Sigmoid colon (tissue), 6 donors: ENCODE measurements at regions not wholly inside any gene's neighbourhood (a gene's known extent, or its start where the extent isn't known, plus 50 kb on each side); places are given as distances from the start of the nearest gene placed in this dataset.

Experiments
- DNase-seq: peaks from one replicate; pipeline ENCODE4 v3.0.0-alpha.2; 2019
- H3K27ac ChIP-seq, 4 donors: fragments of 200-600 bp; sonication (generic); one replicate each; pipeline ENCODE4 v1.5.1; 2016 to 2019; ENCODE audit warnings: mild to moderate bottlenecking in 1 of 4
- H3K27me3 ChIP-seq, 3 donors: fragments of 200-600 bp; sonication (generic); one replicate each; pipeline ENCODE4 v1.5.1; 2019; ENCODE audit warnings: mild to moderate bottlenecking in 1 of 3
- H3K36me3 ChIP-seq, 4 donors: fragments of 200-600 bp; sonication (generic); one replicate each; pipeline ENCODE4 v1.5.1; 2016 to 2019
- H3K4me1 ChIP-seq, 4 donors: fragments of 200-600 bp; sonication (generic); one replicate each; pipeline ENCODE4 v1.5.1; 2017 to 2019
- H3K4me3 ChIP-seq, 4 donors: fragments of 200-600 bp; sonication (generic); one replicate each; pipeline ENCODE4 v1.5.1; 2017 to 2019; ENCODE audit warnings: mild to moderate bottlenecking in 2 of 4, moderate library complexity in 1 of 4
- H3K9me3 ChIP-seq, 4 donors: fragments of 200-600 bp in 3 of 4; sonication (generic) in 3 of 4; one replicate each; pipeline versions ENCODE4 v1.5.1 to v1.6.1; 2013 to 2019
- EP300 ChIP-seq, 4 donors: sonication (generic); formaldehyde crosslinking; IDR thresholded peaks; one replicate each; pipeline ENCODE4 v1.6.1; 2017; ENCODE audit warnings: antibody characterized with exemption in 4 of 4
- POLR2A ChIP-seq, 2 donors: fragments of 450-650 bp; IDR thresholded peaks; one replicate each; pipeline ENCODE4 v1.6.1; 2016; ENCODE audit warnings: antibody characterized with exemption in 2 of 2, mild to moderate bottlenecking in 2 of 2, moderate library complexity in 2 of 2
- POLR2AphosphoS5 ChIP-seq, 4 donors: sonication (generic); formaldehyde crosslinking; IDR thresholded peaks; one replicate each; pipeline ENCODE4 v1.6.1; 2017; ENCODE audit warnings: antibody characterized with exemption in 4 of 4
- WGBS, 2 donors: extraction: QIAGEN DNeasy Blood & Tissue Kit; methylation state at CpG; one replicate each; pipeline ENCODE4 v1.1.7; 2013; 5-methylcytosine and 5-hydroxymethylcytosine counted together
- intact Hi-C: fragments of 100-400 bp; cut with DNase I; formaldehyde crosslinking; loops from one replicate; pipeline ENCODE4 v1.15.1; 2023
- TF ChIP-seq, protein P1 (sequence below), 4 experiments: fragments of 450-650 bp in 3 of 4; fragments of 200-600 bp in 1 of 4; IDR thresholded peaks; one replicate each; pipeline ENCODE4 v1.5.1; 2016 to 2019; ENCODE audit warnings: antibody characterized with exemption in 4 of 4, mild to moderate bottlenecking in 3 of 4, moderate library complexity in 2 of 4
- donor health status: healthy with polysubstance abuse.
- donor health status: healthy.

DNA sequence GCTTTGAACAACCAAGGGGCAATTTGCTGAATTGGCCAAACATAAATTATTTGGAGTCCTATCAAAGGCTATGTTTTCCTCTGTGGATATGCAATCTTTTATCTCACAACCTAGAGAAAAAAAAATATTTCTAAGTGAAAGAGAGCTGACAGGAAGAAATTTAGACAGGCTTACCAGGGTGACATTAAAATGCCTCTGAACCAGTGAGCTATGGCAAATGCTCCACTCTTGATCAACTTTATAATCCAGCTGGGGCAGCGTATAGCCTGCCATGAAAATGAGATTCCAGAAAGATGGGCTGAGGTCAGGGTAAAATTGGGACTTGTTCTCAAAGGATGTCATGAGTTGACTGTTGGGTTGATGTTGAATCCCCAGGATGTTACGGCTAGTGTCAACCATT is 399.3 kb upstream of the TRPC7 start:
- Histone ChIP-seq H3K36me3 (no peaks in the 10 kb centered on the region), H3K9me3 (no peaks in the 10 kb centered on the region), H3K4me3 (no peak overlapping the region), H3K4me1 (no peaks in the 10 kb centered on the region), H3K27ac (no peak overlapping the region), H3K27me3 (no peaks in the 10 kb centered on the region)
- 84 to 87% methylated on average over 2 of the region's 2 CpGs for WGBS, 2 donors
- no peak for DNase-seq
- TF ChIP-seq EP300 (IDR thresholded peaks at IDR 0.05) (no peak), POLR2AphosphoS5 (IDR thresholded peaks at IDR 0.05) (no peak), POLR2A (IDR thresholded peaks at IDR 0.05) (no peak)
- TF ChIP-seq, protein P1, sequence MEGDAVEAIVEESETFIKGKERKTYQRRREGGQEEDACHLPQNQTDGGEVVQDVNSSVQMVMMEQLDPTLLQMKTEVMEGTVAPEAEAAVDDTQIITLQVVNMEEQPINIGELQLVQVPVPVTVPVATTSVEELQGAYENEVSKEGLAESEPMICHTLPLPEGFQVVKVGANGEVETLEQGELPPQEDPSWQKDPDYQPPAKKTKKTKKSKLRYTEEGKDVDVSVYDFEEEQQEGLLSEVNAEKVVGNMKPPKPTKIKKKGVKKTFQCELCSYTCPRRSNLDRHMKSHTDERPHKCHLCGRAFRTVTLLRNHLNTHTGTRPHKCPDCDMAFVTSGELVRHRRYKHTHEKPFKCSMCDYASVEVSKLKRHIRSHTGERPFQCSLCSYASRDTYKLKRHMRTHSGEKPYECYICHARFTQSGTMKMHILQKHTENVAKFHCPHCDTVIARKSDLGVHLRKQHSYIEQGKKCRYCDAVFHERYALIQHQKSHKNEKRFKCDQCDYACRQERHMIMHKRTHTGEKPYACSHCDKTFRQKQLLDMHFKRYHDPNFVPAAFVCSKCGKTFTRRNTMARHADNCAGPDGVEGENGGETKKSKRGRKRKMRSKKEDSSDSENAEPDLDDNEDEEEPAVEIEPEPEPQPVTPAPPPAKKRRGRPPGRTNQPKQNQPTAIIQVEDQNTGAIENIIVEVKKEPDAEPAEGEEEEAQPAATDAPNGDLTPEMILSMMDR (IDR thresholded peaks at IDR 0.05): no peak
- intact Hi-C loops: no loop called here

DNA sequence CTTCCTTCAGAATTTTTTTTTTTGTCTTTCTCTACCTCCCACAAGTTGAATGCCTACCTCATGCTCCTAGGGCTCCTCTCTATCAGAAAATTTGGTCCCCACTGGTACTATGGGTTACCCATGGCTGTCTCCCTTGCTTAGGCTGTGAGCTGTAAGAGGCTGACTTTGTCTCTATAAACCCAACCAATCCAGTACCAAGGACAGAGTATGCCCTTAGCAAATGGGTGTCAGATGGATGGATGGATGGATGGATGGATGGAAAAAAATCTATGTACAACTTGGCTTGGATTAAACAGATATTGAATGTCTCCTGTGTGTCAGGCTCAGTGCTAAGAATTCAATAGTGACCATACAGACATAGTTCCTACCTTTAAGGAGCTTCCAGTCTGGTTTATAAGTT is 398.2 kb upstream of the TRPC7 start:
- intact Hi-C loops: no loop called here
- TF ChIP-seq EP300 (IDR thresholded peaks at IDR 0.05): no peak
- TF ChIP-seq, protein P1 (IDR thresholded peaks at IDR 0.05): no peak
- TF ChIP-seq POLR2A (IDR thresholded peaks at IDR 0.05): no peak
- TF ChIP-seq POLR2AphosphoS5 (IDR thresholded peaks at IDR 0.05): no peak
- DNase-seq: no peak
- no peak overlapping the region for H3K4me3 ChIP-seq
- H3K9me3 ChIP-seq: no peaks in the 10 kb centered on the region
- no peak overlapping the region for H3K27ac ChIP-seq
- H3K36me3 ChIP-seq: no peaks in the 10 kb centered on the region
- no peaks in the 10 kb centered on the region for H3K4me1 ChIP-seq
- no peaks in the 10 kb centered on the region for H3K27me3 ChIP-seq

DNA sequence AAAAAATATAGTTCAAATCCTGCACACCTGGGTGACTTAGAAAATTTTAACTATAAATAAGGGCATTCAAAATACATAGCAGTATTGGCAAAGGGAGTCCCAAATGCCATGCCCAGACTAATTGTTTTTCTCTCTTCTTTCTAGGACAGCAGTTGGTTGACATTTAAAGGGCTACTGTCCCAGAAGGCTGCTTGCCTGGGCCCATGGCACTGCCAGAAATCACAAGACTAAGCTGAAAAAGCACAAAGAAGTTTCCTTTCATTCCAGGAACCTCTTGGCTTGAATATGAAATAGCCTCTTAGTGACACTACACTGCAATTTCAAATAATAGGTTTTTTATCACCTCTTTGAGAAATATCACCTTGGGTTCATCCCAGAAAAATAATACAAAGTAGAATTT is 388.9 kb upstream of the TRPC7 start:
- no peaks in the 10 kb centered on the region for H3K9me3 ChIP-seq
- H3K4me3 ChIP-seq: no peak overlapping the region
- no peaks in the 10 kb centered on the region for H3K36me3 ChIP-seq
- intact Hi-C loops: no loop called here
- H3K4me1 ChIP-seq: no peaks in the 10 kb centered on the region
- TF ChIP-seq POLR2AphosphoS5 (IDR thresholded peaks at IDR 0.05): no peak
- TF ChIP-seq, protein P1 (IDR thresholded peaks at IDR 0.05): no peak
- TF ChIP-seq POLR2A (IDR thresholded peaks at IDR 0.05): no peak
- TF ChIP-seq EP300 (IDR thresholded peaks at IDR 0.05): no peak
- H3K27ac ChIP-seq: no peak overlapping the region
- no peaks in the 10 kb centered on the region for H3K27me3 ChIP-seq
- no peak for DNase-seq

DNA sequence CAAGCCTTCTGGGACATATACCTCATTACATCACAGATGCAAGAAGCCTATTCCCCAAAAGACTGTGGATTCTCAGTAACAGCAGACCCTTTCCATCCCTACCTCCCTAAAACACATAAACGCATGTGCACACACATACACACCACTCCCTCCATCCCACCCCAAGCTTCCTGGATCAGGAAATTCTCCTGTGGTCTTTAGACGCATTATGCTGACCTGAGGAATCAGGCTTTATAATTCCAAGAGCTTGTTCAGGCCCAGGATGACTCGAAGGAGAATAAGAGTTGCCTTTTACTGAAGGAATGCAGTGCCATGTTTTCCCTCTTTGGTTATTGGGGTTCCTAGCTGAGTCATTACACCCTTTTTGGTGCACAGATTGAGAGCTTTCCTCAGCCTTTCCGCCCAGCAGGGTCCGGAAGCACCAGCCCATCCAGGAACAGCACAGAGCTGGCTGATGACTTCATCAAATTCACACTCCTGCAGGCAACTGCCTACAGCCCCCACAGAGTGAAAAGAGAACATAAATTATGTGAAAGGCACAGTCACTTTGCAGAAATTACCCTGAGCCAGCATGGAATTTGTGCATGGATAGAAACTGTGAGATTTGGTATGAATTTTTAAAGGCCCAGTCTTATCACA is 385.0 kb upstream of the TRPC7 start:
- no peak for DNase-seq
- Histone ChIP-seq H3K27me3 (no peaks in the 10 kb centered on the region), H3K36me3 (no peaks in the 10 kb centered on the region), H3K27ac (no peak overlapping the region), H3K4me1 (no peaks in the 10 kb centered on the region), H3K4me3 (no peak overlapping the region), H3K9me3 (no peaks in the 10 kb centered on the region)
- WGBS, 2 donors: 72 to 75% methylated on average over 5 of the region's 5 CpGs
- TF ChIP-seq, protein P1 (IDR thresholded peaks at IDR 0.05): no peak
- no peak for TF ChIP-seq EP300 (IDR thresholded peaks at IDR 0.05)
- TF ChIP-seq POLR2AphosphoS5 (IDR thresholded peaks at IDR 0.05): no peak
- no peak for TF ChIP-seq POLR2A (IDR thresholded peaks at IDR 0.05)
- intact Hi-C loops: no loop called here

DNA sequence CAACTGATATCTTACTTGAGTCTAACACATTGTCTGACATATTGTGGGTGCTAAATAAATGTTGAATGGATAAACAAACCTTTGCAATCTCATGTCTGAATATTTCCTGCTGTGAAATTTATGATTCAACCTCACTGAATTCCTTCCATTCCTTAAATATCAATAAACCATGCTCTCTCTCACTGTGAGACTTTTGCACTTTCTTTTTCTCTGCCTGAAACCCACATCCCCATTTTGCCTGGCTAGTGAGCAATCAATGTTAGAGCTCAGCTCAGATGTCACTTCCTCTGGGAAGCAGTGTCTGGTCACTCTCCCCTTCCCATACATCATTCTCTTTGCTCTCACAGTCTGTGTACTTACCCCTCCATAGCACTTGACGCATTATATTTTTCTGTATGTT is 383.7 kb upstream of the TRPC7 start:
- no peaks in the 10 kb centered on the region for H3K36me3 ChIP-seq
- TF ChIP-seq POLR2AphosphoS5 (IDR thresholded peaks at IDR 0.05) (no peak), POLR2A (IDR thresholded peaks at IDR 0.05) (no peak), EP300 (IDR thresholded peaks at IDR 0.05) (no peak)
- TF ChIP-seq, protein P1 (IDR thresholded peaks at IDR 0.05): no peak
- intact Hi-C loops: no loop called here
- WGBS, 2 donors: 92 to 93% methylated on average over 1 of the region's 1 CpG
- no peak overlapping the region for H3K4me3 ChIP-seq
- DNase-seq: no peak
- H3K4me1 ChIP-seq: no peaks in the 10 kb centered on the region
- no peaks in the 10 kb centered on the region for H3K27me3 ChIP-seq
- no peaks in the 10 kb centered on the region for H3K9me3 ChIP-seq
- no peak overlapping the region for H3K27ac ChIP-seq
